HCT116 (cell line): ENCODE measurements at regions not wholly inside any gene's neighbourhood (a gene's known extent, or its start where the extent isn't known, plus 50 kb on each side); places are given as distances from the start of the nearest gene placed in this dataset.

Experiments used
- ATAC-seq: fragments of 200-7000 bp; cut with Tn5 transposase; 2 replicates; pipeline ENCODE4 v1.9.1; 2020; ENCODE audit warnings: mild to moderate bottlenecking, moderate library complexity
- BruUV-seq: library from RNA; stranded (reverse); fragments of 400-500 nt; replicated peaks from 2 replicates; lab custom pipeline; 2021; lab: Mats Ljungman, UMichigan
- CTCF ChIA-PET: fragments of 300-600 bp; sonication (Branson Sonifier 250); formaldehyde crosslinking; loops from one replicate; lab custom pipeline; 2021; ENCODE audit warnings: antibody characterized with exemption; lab: Charles Lee
- POLR2A ChIA-PET: fragments of 300-600, 350-600 bp; sonication (Branson Sonifier 250); formaldehyde crosslinking; loops from one replicate; lab custom pipeline; 2021; ENCODE audit warnings: antibody characterized with exemption; lab: Charles Lee
- RAD21 ChIA-PET, 2 experiments: fragments of 300-600 bp; sonication (Branson Sonifier 250); formaldehyde crosslinking; loops; one replicate each; lab custom pipeline; 2023; ENCODE audit warnings: low total read pairs in 2 of 2; ENCODE audit not compliant: uncharacterized antibody in 2 of 2, unreplicated experiment in 2 of 2, low non-redundant PET in 1 of 2; lab: Charles Lee
- DNase-seq: peaks from one replicate; pipeline ENCODE4 v3.0.0-alpha.2; 2010; ENCODE audit warnings: low read depth, low spot score
- H2AFZ ChIP-seq: fragments of 200-600 bp; shearing (Covaris generic), sonication (generic); 2 replicates; pipeline ENCODE4 v1.6.1; 2017; ENCODE audit warnings: low read depth, mixed run types, mixed read lengths, antibody characterized with exemption, low read length; ENCODE audit not compliant: poor library complexity, severe bottlenecking
- H3K27ac ChIP-seq: 2 replicates; pipeline ENCODE4 v1.5.1; 2012; ENCODE audit warnings: low read depth, low read length
- H3K27me3 ChIP-seq: fragments of 200-600 bp; sonication (generic); 2 replicates; pipeline ENCODE4 v1.6.1; 2016; ENCODE audit warnings: mixed run types, low read length, mixed read lengths; ENCODE audit not compliant: insufficient read depth
- H3K36me3 ChIP-seq, 2 experiments: fragments of 200-500 bp in 1 of 2; fragments of 200-600 bp in 1 of 2; sonication (Bioruptor generic) in 1 of 2; sonication (generic) in 1 of 2; 2 replicates each; pipeline versions ENCODE4 v1.5.1 to v1.6.1; 2014 to 2016; ENCODE audit warnings: low read length in 2 of 2, inconsistent platforms in 1 of 2, mixed read lengths in 1 of 2, mixed run types in 1 of 2; ENCODE audit not compliant: insufficient read depth in 2 of 2, control insufficient read depth in 1 of 2
- H3K4me1 ChIP-seq, 2 experiments: fragments of 200-600 bp in 1 of 2; sonication (generic) in 1 of 2; 2 replicates each; pipeline versions ENCODE4 v1.5.1 to v1.6.1; 2012 to 2017; ENCODE audit warnings: low read length in 2 of 2, inconsistent platforms in 1 of 2, mild to moderate bottlenecking in 1 of 2, mixed read lengths in 1 of 2, mixed run types in 1 of 2, moderate library complexity in 1 of 2; ENCODE audit not compliant: insufficient read depth in 2 of 2, control insufficient read depth in 1 of 2
- H3K4me2 ChIP-seq: fragments of 200-600 bp; sonication (generic); 2 replicates; pipeline ENCODE4 v1.6.1; 2017; ENCODE audit warnings: mixed run types, low read length, mixed read lengths
- H3K4me3 ChIP-seq, 2 experiments: fragments of 200-600 bp in 1 of 2; sonication (generic) in 1 of 2; replicated peaks in 1 of 2; 2 replicates each; pipeline ENCODE4 v1.5.1; 2011 to 2016; ENCODE audit warnings: low read length in 2 of 2, control low read depth in 1 of 2, low read depth in 1 of 2, mild to moderate bottlenecking in 1 of 2, mixed read lengths in 1 of 2, mixed run types in 1 of 2
- H3K79me2 ChIP-seq: fragments of 200-600 bp; sonication (generic); 2 replicates; pipeline ENCODE4 v1.6.1; 2017; ENCODE audit warnings: mild to moderate bottlenecking, mixed run types, low read length, moderate library complexity, mixed read lengths; ENCODE audit not compliant: insufficient read depth
- H3K9ac ChIP-seq: fragments of 200-600 bp; sonication (generic); 2 replicates; pipeline ENCODE4 v1.6.1; 2016; ENCODE audit warnings: low read length, mixed read lengths
- H3K9me2 ChIP-seq: fragments of 200-600 bp; sonication (generic), shearing (Covaris generic); 2 replicates; pipeline ENCODE4 v1.6.1; 2017; ENCODE audit warnings: mixed run types, mild to moderate bottlenecking, moderate library complexity; ENCODE audit not compliant: insufficient read depth
- H3K9me3 ChIP-seq, 2 experiments: fragments of 200-500 bp in 1 of 2; fragments of 200-600 bp in 1 of 2; sonication (Bioruptor generic) in 1 of 2; sonication (generic) in 1 of 2; 2 replicates each; pipeline ENCODE4 v1.6.1; 2014 to 2017; ENCODE audit warnings: low read length in 2 of 2, mixed read lengths in 2 of 2, inconsistent platforms in 1 of 2, low read depth in 1 of 2, mild to moderate bottlenecking in 1 of 2, mixed run types in 1 of 2, moderate library complexity in 1 of 2; ENCODE audit not compliant: control insufficient read depth in 1 of 2, insufficient read depth in 1 of 2
- H4K20me1 ChIP-seq: fragments of 200-600 bp; sonication (generic), shearing (Covaris generic); 2 replicates; pipeline ENCODE4 v1.6.1; 2017; ENCODE audit warnings: mixed run types, mild to moderate bottlenecking, moderate library complexity; ENCODE audit not compliant: insufficient read depth
- CBX3 ChIP-seq: IDR thresholded peaks from 2 replicates; pipeline ENCODE4 v1.6.1; 2012; ENCODE audit warnings: low read depth
- REST ChIP-seq: IDR thresholded peaks from 2 replicates; pipeline ENCODE4 v1.6.1; 2012; ENCODE audit warnings: low read depth
- SIN3A ChIP-seq: IDR thresholded peaks from 2 replicates; pipeline ENCODE4 v1.6.1; 2012; ENCODE audit warnings: low read depth
- TCF7L2 ChIP-seq: IDR thresholded peaks from 2 replicates; pipeline ENCODE4 v1.7.0; 2011; ENCODE audit warnings: borderline replicate concordance, inconsistent platforms; ENCODE audit not compliant: insufficient read depth, insufficient read length; ENCODE audit errors: extremely low read depth
- ZBTB33 ChIP-seq: IDR thresholded peaks from 2 replicates; pipeline ENCODE4 v1.6.1; 2011; ENCODE audit warnings: mild to moderate bottlenecking, low read length, moderate library complexity; ENCODE audit not compliant: insufficient replicate concordance; ENCODE audit errors: extremely low read depth
- ZFX ChIP-seq: fragments of 450-650 bp; IDR thresholded peaks from 2 replicates; pipeline ENCODE4 v1.6.1; 2017
- ZNF274 ChIP-seq: fragments of 200-500 bp; sonication (Bioruptor generic); IDR thresholded peaks from 2 replicates; pipeline ENCODE4 v1.6.1; 2014; ENCODE audit warnings: mild to moderate bottlenecking, low read depth, low read length, inconsistent platforms
- intact Hi-C: fragments of 100-400 bp; cut with micrococcal nuclease; formaldehyde crosslinking; loops from 2 replicates; pipeline ENCODE4 v1.10.0; 2022

GRCh38 chrX:95675794-95676193, 1008.8 kb upstream of the DIAPH2 start:
- Histone ChIP-seq H3K4me1 (no peaks in the 10 kb centered on the region), H3K79me2 (no peaks in the 10 kb centered on the region), H3K9ac (no peak overlapping the region), H3K9me3 (no peaks in the 10 kb centered on the region), H3K36me3 (no peaks in the 10 kb centered on the region), H2AFZ (no peak overlapping the region), H3K27ac (no peak overlapping the region), H3K4me3 (no peak overlapping the region), H3K4me2 (no peak overlapping the region), H3K9me2 (no peaks in the 10 kb centered on the region), H3K27me3 (no peaks in the 10 kb centered on the region), H4K20me1 (no peaks in the 10 kb centered on the region)
- ATAC-seq (no peak), DNase-seq (no peak)
- no TSS peak for BruUV-seq
- TF ChIP-seq CBX3 (no peak), TCF7L2 (no peak), ZBTB33 (no peak), SIN3A (no peak), ZNF274 (no peak), ZFX (no peak), REST (no peak)
- POLR2A ChIA-PET, result no interaction called here
- CTCF ChIA-PET, result no interaction called here
- RAD21 ChIA-PET, result no interaction called here
- intact Hi-C loops, result no loop called here
